HG03159 (cell line): ENCODE measurements at regions not wholly inside any gene's neighbourhood (a gene's known extent, or its start where the extent isn't known, plus 50 kb on each side); places are given as distances from the start of the nearest gene placed in this dataset.

Experiments used
- ATAC-seq: cut with Tn5 transposase; IDR thresholded peaks from one replicate; pipeline ENCODE4 v1.9.1; 2021; ENCODE audit warnings: mild to moderate bottlenecking, moderate library complexity; ENCODE audit not compliant: unreplicated experiment

- ATAC-seq = no peak
These were observed 80.8 kb upstream of the CERS6 start for GRCh38 chr2:168375195-168375798.

GRCh38 chr2:168378960-168379669, 77.0 kb upstream of the CERS6 start:
- ATAC-seq = no peak

- no peak for ATAC-seq
These were observed 75.6 kb upstream of the CERS6 start for GRCh38 chr2:168380500-168380899.

- no peak for ATAC-seq
These were observed 64.0 kb upstream of the CERS6 start for GRCh38 chr2:168392024-168392423.

GRCh38 chr2:168392797-168393196, 63.3 kb upstream of the CERS6 start:
- ATAC-seq = no peak

- no peak for ATAC-seq
These were observed 61.8 kb upstream of the CERS6 start for GRCh38 chr2:168394262-168394661.

GRCh38 chr2:168396131-168396530, 59.9 kb upstream of the CERS6 start:
- no peak for ATAC-seq

- ATAC-seq = no peak
These were observed 58.4 kb upstream of the CERS6 start for GRCh38 chr2:168397629-168398028.

- no peak for ATAC-seq
These were observed 55.0 kb upstream of the CERS6 start for GRCh38 chr2:168401048-168401556.

- ATAC-seq = no peak
These were observed 54.3 kb upstream of the CERS6 start for GRCh38 chr2:168401771-168402170.

GRCh38 chr2:168402531-168402930, 53.5 kb upstream of the CERS6 start:
- no peak for ATAC-seq

- no peak for ATAC-seq
These were observed 52.3 kb upstream of the CERS6 start for GRCh38 chr2:168403736-168404135.

- ATAC-seq = no peak
These were observed 51.3 kb upstream of the CERS6 start for GRCh38 chr2:168404764-168405163.
